ENCODE measurements at regions not wholly inside any gene's neighbourhood (a gene's known extent, or its start where the extent isn't known, plus 50 kb on each side); places are given as distances from the start of the nearest gene placed in this dataset.
A peak's percentile ranks its signal among the peaks of the same experiment; 100 is the strongest.

GRCh38 chr6:105992315-105992961 is 93.7 kb upstream of the PRDM1 start (continued):
- TF ChIP-seq ZNF18 (tag by site-specific recombination; IDR thresholded peaks at IDR 0.05) (peak; percentile 98), KLF8 (tag by site-specific recombination; IDR thresholded peaks at IDR 0.05) (peak; percentile 18; the same call in 1 of the 2 replicates), ZNF362 (tag by site-specific recombination; IDR thresholded peaks at IDR 0.05) (no peak), ZNF48 (tag by site-specific recombination; IDR thresholded peaks at IDR 0.05) (no peak), ZNF830 (tag by site-specific recombination; IDR thresholded peaks at IDR 0.05; ENCODE audit: low read depth) (no peak), SALL2 (tag by site-specific recombination; IDR thresholded peaks at IDR 0.05; ENCODE audit: borderline replicate concordance) (no peak), ZBTB8A (tag by site-specific recombination; IDR thresholded peaks at IDR 0.05) (peak; percentile 9; the same call in 1 of the 2 replicates), ZBTB48 (tag by site-specific recombination; IDR thresholded peaks at IDR 0.05) (no peak; the same call in 1 of the 2 replicates), SP3 (tag by site-specific recombination; IDR thresholded peaks at IDR 0.05) (peak; percentile 33), ZNF398 (tag by site-specific recombination; IDR thresholded peaks at IDR 0.05) (no peak), ZNF133 (tag by site-specific recombination; IDR thresholded peaks at IDR 0.05) (no peak), ZNF473 (tag by site-specific recombination; IDR thresholded peaks at IDR 0.05) (no peak), GLIS2 (tag by site-specific recombination; IDR thresholded peaks at IDR 0.05) (no peak), ZNF529 (tag by site-specific recombination; IDR thresholded peaks at IDR 0.05; ENCODE audit: insufficient replicate concordance) (no peak), ZNF777 (tag by site-specific recombination; IDR thresholded peaks at IDR 0.05; ENCODE audit: borderline replicate concordance) (no peak), ZNF202 (tag by site-specific recombination; IDR thresholded peaks at IDR 0.05; ENCODE audit: borderline replicate concordance) (0 out of 2 replicates have a peak, but pooled peaks have one; percentile 15), ZNF274 (IDR thresholded peaks at IDR 0.05; ENCODE audit: low read length) (no peak), ZNF274 (tag by site-specific recombination; IDR thresholded peaks at IDR 0.05; ENCODE audit: borderline replicate concordance) (no peak), ZNF37A (tag by site-specific recombination; IDR thresholded peaks at IDR 0.05) (no peak), ZBTB11 (tag by site-specific recombination; conservative IDR thresholded peaks at IDR 0.05; ENCODE audit: low read depth) (no peak), ZNF174 (tag by site-specific recombination; IDR thresholded peaks at IDR 0.05) (no peak), ZNF768 (tag by site-specific recombination; IDR thresholded peaks at IDR 0.05) (no peak), ZNF639 (tag by site-specific recombination; IDR thresholded peaks at IDR 0.05) (0 out of 2 replicates have a peak, but pooled peaks have one; percentile 16), ZBTB17 (tag by site-specific recombination; IDR thresholded peaks at IDR 0.05) (peak; percentile 78), SCRT2 (tag by site-specific recombination; IDR thresholded peaks at IDR 0.05) (no peak), ZNF704 (tag by site-specific recombination; IDR thresholded peaks at IDR 0.05) (no peak), PATZ1 (tag by site-specific recombination; IDR thresholded peaks at IDR 0.05) (peak; percentile 46; the same call in 1 of the 2 replicates)
